ENCODE measurements at regions not wholly inside any gene's neighbourhood (a gene's known extent, or its start where the extent isn't known, plus 50 kb on each side); places are given as distances from the start of the nearest gene placed in this dataset.

DNA sequence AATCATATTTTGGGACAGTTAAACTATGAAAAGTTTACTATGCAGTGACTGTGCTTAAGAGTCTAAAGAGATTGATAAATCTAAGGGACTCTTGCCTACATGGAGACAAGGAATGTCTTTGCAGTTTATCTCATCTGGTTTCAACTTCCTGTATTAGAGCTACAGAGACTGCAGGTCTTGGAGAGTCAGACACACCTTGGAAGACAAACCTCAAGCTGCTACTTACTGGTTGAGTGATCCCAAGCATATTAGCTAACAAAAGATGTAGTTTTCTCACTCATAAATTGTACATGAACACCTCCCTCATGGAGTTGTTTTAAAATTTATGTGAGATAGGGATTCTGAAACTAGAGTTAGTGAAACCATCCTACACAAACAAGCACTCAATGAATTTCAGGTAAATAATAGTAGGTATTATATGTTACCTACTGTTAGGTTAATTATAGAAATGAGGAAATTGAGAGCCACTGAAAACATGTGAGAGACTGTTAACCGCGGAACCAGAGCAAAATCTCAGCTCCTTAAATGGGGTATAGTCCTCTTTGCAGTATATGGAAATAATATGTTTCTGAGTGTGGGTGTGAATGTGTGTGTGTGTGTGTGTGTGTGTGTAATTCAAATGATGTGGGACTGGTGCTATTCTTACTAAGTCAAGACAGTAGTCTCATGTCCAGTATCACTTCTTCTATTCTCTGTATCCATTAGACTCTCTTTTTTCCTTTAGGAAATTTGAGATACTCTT lies 752.1 kb downstream of the DTWD2 start:
- no peak for FAIRE-seq
- DNase-seq (ENCODE audit: insufficient read length, low spot score): no peak

DNA sequence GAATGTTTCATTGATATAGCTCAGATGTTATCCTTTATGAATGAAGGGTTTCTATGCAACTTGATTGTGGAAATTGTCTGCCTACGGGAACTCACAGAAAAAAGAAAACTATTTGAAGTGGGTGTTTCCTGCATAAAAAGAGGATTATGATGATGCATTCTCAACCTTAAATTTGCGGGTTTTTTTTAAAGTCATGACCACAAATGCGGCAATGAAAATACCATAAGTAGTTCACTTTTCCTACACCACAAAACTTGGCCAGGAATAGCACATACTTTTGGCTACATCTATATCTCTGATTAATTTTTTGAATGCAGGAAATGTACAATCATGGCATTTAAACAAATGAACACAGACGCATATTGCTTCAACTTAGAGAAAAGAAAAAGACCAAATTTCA lies 754.7 kb downstream of the DTWD2 start:
- FAIRE-seq (no peak), DNase-seq (ENCODE audit: insufficient read length, low spot score) (no peak)

DNA sequence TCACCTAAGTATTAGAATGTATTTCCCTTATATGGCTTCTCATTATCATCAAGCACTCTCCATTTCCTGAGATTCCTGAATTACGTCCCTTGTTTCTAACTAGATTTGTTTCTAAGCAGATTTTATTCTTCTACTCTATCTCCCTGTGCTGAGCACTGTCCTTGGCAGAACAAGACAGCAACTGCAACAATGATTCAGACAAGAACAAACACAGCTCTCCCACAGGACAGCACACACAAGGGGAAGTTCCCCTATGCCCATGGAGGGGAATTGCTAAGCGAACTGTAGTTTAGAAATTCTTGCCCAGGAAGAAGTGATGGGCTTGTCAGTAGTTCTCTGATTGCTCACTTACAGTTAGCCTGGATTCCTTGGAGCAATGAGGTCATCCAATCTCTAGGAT lies 759.9 kb downstream of the DTWD2 start:
- FAIRE-seq (no peak), DNase-seq (ENCODE audit: insufficient read length, low spot score) (no peak)

DNA sequence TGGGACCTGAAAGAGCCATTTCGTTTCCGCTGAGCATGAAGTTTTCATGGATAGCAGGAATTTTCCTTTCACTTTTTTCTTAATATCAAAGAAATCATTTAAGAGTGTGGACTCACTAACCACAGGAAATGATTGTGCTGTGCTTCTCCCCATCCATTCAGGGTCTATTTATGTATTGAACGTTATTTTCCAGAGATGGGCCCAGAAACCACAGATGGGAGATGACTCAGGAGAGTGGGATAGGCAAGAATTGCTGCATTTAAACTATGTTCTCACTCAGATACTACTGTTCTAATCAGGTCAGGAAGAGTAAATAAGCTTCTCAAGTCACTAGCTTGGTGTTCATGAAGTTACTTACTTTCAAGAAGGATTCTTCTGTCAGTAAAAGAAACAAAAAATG lies 763.8 kb downstream of the DTWD2 start:
- FAIRE-seq (no peak), DNase-seq (ENCODE audit: insufficient read length, low spot score) (no peak)

DNA sequence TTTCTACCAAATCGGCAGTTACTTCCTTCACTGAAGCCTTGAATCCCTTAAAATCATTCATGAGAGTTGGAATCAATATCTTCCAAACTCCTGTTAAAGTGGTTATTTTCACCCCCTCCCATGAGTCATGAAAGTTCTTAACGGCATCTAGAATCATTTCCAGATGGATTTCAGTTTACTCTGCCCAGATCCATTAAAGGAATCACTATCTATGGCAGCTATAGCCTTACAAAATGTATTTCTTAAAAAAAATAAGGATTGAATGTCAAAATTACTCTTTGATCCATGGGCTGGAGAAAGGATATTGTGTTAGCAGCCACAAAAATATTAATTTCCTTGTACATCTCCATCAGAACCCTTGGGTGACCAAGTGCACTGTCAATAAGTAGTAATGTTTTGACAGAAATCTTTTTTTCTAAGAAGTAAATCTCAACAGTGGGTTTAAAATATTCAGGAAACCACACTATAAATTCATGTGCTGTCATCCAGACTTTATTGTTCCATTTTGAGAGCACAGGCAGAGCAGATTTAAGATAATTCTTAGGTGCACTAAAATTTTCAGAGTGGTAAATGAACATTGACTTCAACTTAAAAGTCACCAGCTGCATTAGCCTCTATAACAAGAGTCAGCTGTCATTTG lies 767.7 kb downstream of the DTWD2 start:
- FAIRE-seq (no peak), DNase-seq (ENCODE audit: insufficient read length, low spot score) (no peak)

DNA sequence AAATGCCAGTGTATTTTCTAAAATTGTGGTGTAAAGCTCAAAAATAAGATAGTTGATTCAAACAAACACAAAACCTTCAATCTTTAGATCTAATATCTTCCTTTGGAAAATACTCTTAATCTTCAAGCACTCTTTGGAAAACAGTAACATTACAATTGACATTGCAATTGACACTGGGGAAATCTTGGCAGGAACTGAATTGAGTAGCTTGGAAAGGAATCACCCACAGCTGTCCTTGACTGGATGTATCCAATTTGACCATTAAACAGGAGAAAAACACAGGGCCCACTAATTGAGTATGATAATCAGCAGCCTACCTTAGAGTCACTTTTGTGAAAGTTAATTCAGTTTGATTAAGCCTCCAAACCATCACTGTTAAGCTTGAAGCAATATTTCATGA lies 776.7 kb downstream of the DTWD2 start:
- no peak for DNase-seq (ENCODE audit: insufficient read length, low spot score)
- no peak for FAIRE-seq

DNA sequence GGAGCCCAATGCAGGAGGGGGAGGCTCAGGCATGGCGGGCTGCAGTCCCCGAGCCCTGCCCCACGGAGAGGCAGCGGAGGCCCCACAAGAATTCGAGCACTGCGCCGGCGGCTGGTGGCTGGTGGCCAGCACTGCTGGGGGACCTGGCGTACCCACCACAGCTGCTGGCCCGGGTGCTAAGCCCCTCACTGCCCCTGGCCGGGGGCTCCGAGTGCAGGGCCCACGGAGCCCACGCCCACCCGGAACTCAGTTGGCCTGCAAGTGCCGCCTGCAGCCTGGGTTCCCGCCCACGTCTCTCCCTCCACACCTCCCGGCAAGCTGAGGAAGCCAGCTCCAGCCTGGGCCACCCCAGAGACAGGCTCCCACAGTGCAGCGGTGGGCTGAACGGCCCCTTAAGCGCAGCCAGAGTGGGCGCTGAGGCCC lies 780.3 kb downstream of the DTWD2 start:
- FAIRE-seq: no peak
- no peak for DNase-seq (ENCODE audit: insufficient read length, low spot score)

DNA sequence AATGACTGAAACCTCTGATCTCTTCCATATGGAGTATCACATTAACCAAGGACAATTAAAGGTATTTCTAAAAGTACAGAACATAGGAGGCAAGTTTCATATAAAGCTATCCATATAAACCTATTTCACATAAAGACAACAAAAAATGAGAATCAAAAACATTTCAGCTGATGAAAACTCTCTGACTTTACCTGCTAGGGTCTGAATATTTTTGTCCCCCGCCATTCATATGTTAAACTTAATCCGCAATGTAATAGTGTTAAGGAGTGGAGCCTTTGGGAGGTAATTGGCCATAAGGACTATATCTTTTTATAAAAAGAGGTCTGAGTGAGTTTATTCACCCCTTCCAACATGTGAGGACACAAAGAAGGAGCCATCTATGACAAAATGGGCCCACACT lies 788.5 kb downstream of the DTWD2 start:
- DNase-seq (ENCODE audit: insufficient read length, low spot score) (no peak), FAIRE-seq (no peak)

DNA sequence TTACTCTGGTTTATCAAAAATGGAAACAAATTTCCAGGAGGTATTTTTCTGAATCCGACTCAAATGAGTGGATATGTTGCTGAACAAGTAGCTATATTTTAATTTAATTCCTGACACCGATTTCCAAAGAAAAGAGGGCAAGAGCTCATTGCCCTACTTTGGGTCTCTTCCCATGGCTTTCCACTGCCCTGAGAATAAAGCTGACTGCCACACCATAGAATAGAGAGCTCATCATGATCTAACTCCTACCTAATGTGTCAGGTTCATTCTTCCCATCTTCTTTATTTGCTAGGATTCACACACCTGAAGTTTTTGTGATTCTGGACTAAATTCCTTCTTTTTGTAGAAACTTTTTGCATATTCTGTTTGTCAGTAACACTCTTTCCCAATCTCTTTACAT lies 792.1 kb downstream of the DTWD2 start:
- DNase-seq (ENCODE audit: insufficient read length, low spot score) (no peak), FAIRE-seq (no peak)

DNA sequence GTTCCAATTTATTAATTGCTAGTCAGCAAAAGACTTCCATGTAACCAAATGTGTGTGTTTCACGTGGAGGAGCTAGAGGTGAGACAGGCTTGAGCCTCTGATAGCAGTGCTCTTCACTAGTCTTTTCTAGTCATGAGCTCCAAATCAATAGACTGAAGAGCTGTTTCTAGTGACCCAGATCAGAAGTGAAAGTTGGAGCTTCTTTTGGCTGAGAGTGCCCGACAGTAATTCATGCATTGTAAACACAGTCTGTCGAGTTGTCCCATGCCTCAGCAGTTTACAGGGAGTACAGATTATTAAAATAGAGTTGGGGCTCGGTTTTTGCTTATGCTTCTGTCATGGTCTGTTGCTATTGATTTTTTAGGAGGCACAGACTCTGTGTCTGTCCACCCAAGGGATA lies 793.1 kb downstream of the DTWD2 start:
- DNase-seq (ENCODE audit: insufficient read length, low spot score) (no peak), FAIRE-seq (no peak)

DNA sequence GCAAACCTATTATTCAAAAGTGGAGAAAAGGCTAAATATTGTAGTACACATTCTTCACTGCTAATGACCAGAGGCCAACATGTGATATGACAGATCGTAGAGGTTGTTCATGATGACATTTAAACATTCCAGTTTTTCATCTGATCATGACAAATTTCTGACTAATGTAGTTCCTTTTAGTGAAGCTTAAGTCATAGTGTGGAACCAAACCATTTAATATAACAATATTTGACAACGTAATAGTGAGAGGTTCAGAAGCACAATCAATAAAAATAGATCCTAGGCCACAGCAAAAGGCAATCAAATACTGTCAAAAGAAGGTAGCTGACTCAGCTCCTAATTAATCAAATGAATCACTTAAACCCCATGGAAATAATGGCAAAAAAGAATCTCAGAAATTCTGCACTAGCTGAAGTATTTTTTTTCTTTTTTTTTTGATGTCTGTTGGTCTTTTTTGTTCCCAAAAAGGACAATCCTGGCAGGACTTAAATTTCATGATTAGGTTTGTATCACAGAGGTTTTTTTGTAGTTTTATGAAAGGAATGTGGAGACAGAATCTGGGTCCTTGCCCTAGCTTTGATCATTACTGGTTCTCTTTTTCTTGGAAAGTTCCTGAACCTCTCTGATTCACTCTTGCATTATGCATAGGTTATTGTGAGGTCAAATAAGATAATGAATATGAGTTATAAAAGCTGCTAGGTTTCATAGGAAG lies 795.0 kb downstream of the DTWD2 start:
- no peak for DNase-seq (ENCODE audit: insufficient read length, low spot score)
- no peak for FAIRE-seq

DNA sequence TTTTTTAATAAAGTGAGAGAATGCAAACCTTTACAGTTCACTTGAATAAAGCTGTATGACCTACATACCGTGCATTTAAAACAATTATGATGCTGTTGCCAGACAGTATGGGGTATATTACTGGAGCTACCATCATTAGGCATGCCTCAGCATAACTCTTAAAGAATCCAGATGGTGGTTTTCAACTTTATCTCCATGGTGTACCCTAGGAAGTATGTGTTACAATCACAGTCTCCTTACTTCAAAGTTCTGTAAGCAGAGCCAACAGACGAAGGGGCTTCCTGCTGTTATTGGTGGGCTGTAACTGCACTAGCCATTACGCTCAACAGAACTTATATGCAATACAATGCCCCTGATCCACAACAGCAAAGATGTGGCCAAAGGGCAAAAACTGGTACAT lies 803.3 kb downstream of the DTWD2 start:
- DNase-seq (ENCODE audit: insufficient read length, low spot score): no peak
- no peak for FAIRE-seq

DNA sequence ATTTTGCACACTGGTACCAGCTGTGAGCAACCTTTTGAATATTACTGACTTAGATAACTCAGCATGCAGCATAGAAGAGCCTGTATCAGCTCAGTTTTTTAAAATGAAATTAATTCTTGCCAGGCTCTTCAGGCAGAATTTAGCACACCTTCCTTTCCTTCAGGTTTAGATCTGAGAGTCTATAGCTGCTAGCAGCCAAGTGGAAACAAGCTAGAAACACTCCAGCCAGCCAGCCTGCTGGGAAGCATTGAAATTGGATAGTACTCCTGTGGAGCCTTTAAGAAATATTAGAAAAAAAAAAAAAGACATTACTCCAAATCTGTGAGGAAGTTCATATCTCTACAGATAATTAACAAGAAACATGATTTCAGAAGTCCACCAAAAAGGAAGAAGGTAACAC lies 812.2 kb downstream of the DTWD2 start:
- FAIRE-seq: no peak
- DNase-seq (ENCODE audit: insufficient read length, low spot score): no peak

DNA sequence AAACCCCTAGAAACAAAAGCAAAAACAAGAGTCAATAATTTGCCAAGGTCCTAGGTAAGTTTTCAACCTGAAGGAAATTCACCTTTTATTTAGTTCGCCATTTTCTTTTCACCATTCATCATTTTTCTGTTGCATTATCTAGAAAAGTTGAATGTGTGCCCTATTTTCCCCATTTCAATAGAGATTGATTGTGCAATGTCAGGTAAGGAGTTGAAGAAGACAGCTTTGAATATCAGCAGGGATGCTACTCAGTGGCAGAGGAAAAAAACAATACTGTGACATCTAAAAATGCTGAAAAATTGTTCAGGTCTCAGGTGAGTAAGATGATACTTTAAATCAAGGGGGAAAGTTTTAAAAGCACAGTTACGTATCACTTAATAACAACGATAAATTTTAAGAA lies 813.7 kb downstream of the DTWD2 start:
- DNase-seq (ENCODE audit: insufficient read length, low spot score) (no peak), FAIRE-seq (no peak)

DNA sequence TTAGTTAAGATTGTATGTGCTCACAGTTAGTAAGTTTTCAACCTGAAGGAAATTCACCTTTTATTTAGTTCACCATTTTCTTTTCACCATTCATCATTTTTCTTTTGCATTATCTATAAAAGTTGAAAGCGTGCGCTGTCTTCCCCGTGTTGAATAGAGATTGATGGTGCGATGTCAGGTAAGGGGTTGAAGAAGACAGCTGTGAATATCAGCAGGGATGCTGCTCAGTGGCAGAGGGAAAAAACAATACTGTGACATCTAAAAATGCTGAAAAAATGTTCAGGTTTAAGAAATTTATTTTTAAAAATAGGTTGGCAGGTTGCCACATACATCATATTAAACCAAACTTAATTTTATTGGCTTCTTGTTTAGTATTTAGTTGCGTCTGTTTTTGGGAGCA lies 815.0 kb downstream of the DTWD2 start:
- FAIRE-seq (no peak), DNase-seq (ENCODE audit: insufficient read length, low spot score) (no peak)

DNA sequence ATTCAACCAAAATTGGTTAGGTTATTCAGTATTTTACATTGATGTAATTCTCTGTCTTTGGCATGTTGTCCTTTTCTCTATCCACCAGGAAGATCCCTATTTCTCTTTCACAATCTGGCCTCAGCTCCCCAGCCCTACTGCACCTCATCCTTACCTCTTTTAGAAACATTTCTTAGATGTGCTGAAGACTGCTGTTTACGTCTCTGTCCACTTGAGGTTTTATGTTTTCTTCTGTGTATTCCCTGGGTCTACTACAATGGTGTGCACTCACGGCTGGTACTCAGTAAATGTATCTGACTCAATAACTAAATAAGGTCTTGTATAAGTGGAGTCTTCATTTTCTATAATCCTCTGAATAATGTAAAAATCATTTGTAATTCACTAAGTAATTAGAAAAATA lies 822.7 kb downstream of the DTWD2 start:
- DNase-seq (ENCODE audit: insufficient read length, low spot score): no peak
- no peak for FAIRE-seq

DNA sequence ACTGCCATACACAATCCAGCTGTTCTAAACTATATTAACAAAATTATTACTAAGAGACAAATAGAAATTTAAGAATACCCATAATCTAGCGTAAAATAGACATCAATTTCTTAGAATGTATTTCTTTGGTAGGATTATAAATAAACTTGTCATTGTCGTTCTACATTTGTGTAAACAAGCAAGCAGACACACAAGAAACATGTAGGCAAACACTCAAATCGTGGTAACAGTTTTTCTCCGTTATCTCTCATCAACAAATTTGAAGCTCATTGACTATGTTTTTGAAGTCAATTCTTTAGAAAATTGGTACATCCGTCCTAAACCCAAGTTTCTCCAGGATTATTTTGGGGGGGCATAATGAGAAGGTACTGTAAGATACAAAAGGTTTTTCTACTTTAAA lies 832.2 kb downstream of the DTWD2 start:
- DNase-seq (ENCODE audit: insufficient read length, low spot score) (no peak), FAIRE-seq (no peak)

DNA sequence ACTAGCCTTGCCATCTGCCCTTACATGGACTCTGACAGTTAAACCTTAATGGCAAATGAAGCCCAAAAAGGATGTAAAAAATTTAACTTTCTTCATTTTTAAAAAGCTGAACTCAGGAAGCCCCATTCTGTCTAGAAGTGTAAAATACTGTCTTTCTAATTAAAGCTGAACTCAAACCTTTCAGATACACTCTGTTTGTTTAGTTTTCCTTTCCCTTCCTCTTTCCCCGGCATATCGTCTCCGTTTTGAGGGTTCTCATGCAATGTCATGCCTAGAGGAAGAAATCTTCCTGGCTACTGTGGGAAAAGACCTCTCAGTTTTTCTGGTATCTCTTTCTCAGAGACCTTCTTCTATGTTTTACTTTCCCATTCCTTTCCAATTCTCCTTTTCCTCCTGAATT lies 841.5 kb downstream of the DTWD2 start:
- DNase-seq (ENCODE audit: insufficient read length, low spot score): no peak
- no peak for FAIRE-seq

DNA sequence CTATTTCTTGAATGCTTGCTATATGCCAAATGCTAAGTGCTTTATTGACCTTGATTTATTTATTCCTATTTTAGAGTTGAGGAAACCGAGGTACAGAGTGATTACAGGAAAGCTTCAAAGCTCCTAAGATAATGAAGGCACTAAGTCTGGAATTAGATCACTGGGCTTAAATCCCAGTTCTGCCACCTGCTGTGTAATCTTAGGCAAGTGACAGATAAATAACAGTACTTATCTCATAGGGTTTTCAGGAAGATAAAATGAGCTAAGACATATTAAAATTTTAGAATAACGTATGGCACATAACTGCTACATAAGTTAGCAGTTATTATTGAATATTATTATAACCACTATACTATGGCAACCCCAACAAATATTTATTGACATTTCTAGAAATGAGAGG lies 843.8 kb downstream of the DTWD2 start:
- no peak for FAIRE-seq
- DNase-seq (ENCODE audit: insufficient read length, low spot score): no peak

DNA sequence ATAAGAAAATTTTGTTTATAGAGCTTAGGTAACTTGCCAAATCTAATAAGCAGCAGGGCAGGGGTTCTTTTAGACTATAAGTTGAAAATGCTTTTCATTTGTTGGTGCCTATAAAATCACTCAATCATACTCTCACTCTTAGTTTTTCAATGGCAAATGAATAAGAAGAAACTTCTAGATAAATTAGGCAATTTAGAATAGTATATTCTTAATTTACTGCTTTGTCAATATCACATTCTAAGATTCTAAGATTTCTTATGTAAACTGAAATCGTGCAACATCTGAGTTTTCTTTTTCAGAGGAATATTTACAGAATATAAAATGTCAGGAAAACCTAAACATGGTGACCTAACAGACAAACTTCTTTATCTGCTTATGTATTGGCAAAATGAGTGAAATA lies 849.0 kb downstream of the DTWD2 start:
- DNase-seq (ENCODE audit: insufficient read length, low spot score): no peak
- FAIRE-seq: no peak

DNA sequence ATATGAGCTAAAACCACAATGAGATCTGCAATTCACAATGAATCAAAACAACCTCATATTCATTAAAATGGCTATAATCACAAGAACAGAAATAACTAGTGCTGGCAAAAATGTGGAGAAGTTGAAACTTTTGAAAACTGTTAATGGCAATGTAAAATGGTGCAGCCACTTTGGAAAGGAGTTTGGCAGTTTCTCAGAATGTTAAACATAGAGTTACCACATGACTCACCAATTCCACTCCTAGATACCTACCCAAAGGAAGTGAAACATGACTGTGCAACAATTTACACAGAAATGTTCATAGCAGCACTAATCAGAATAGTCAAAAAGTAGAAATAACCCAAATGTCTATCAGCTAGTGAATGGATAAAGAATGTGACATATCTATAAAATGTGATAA lies 862.2 kb downstream of the DTWD2 start:
- DNase-seq (ENCODE audit: insufficient read length, low spot score) (no peak), FAIRE-seq (no peak)

DNA sequence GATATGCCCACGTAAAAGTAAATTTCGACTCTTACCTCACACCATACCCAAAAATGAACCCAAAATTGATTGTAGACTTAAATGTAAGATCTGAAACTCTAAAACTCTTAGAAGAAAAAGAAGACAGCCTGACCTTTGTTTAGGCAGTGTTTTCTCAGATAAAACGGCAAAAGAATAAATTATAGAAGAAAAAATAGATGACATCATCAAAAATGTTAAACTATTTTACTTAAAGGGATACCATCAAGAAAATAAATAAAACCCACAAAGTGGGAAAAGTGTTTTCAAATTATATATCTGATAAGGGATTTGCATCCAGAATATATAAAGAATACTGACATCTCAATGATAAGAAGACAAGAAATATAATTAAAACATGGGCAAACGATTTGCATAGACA lies 862.7 kb downstream of the DTWD2 start:
- DNase-seq (ENCODE audit: insufficient read length, low spot score) (no peak), FAIRE-seq (no peak)
